Thoracic aorta (tissue), 2 donors: ENCODE measurements at regions not wholly inside any gene's neighbourhood (a gene's known extent, or its start where the extent isn't known, plus 50 kb on each side); places are given as distances from the start of the nearest gene placed in this dataset.

Experiments used
- ATAC-seq: fragments of 150-250 bp; one replicate; pipeline ENCODE4 v1.8.0; 2017; ENCODE audit warnings: low read depth; ENCODE audit not compliant: insufficient number of reproducible peaks, low FRiP score
- DNase-seq: peaks from one replicate; pipeline ENCODE4 v3.0.0-alpha.2; 2020; ENCODE audit warnings: low spot score
- H3K27ac ChIP-seq, 2 donors: fragments of 200-600 bp; sonication (generic); 1 replicate in 1 of 2; 2 replicates in 1 of 2; pipeline ENCODE4 v1.5.1; 2016; ENCODE audit warnings: mild to moderate bottlenecking in 2 of 2, moderate library complexity in 2 of 2
- H3K27me3 ChIP-seq: fragments of 200-600 bp; sonication (generic); replicated peaks from 2 replicates; pipeline ENCODE4 v1.6.0; 2016; ENCODE audit warnings: mild to moderate bottlenecking; ENCODE audit not compliant: insufficient read depth
- H3K36me3 ChIP-seq: fragments of 200-600 bp; sonication (generic); one replicate; pipeline ENCODE4 v1.5.1; 2016
- H3K4me1 ChIP-seq, 2 donors: fragments of 200-600 bp; sonication (generic); 1 replicate in 1 of 2; 2 replicates in 1 of 2; pipeline versions ENCODE4 v1.5.1 to v1.6.0; 2016; ENCODE audit warnings: low read depth in 2 of 2, mild to moderate bottlenecking in 1 of 2; ENCODE audit not compliant: control insufficient read depth in 1 of 2
- H3K4me3 ChIP-seq: fragments of 200-600 bp; sonication (generic); 2 replicates; pipeline ENCODE4 v1.5.1; 2016; ENCODE audit warnings: mild to moderate bottlenecking
- H3K9me3 ChIP-seq: fragments of 200-600 bp; sonication (generic); 2 replicates; pipeline ENCODE4 v1.5.1; 2016
- CTCF ChIP-seq: fragments of 200-600 bp; sonication (generic); IDR thresholded peaks from one replicate; pipeline ENCODE4 v1.5.1; 2019; ENCODE audit warnings: antibody characterized with exemption

- no peaks in the 10 kb centered on the region for H3K36me3 ChIP-seq
- H3K4me3 ChIP-seq, result no peak overlapping the region
- DNase-seq (no peak), ATAC-seq (no peak)
- H3K9me3 ChIP-seq, result no peaks in the 10 kb centered on the region
- no peak for TF ChIP-seq CTCF
- peak overlapping the region in 1 of 2 donors; percentile 92 for H3K27ac ChIP-seq
- H3K27me3 ChIP-seq, result no peaks in the 10 kb centered on the region
- H3K4me1 ChIP-seq, result peaks cover 24 to 55% of the 10 kb centered on the region in 2 donors
These were observed 104.5 kb upstream of the CARMIL1 start for GRCh38 chr6:25174678-25175077.

GRCh38 chr6:25175196-25175595, 104.0 kb upstream of the CARMIL1 start:
- no peak for TF ChIP-seq CTCF
- ATAC-seq, result no peak

GRCh38 chr6:25175681-25176080, 103.5 kb upstream of the CARMIL1 start:
- no peak for ATAC-seq
- Histone ChIP-seq H3K36me3 (no peaks in the 10 kb centered on the region), H3K9me3 (no peaks in the 10 kb centered on the region), H3K4me3 (no peak overlapping the region), H3K27me3 (no peaks in the 10 kb centered on the region), H3K27ac (no peak overlapping the region), H3K4me1 (peaks cover 16 to 55% of the 10 kb centered on the region in 2 donors)
- no peak for TF ChIP-seq CTCF
- DNase-seq, result no peak

More at GRCh38 chr6:25175196-25175595, 104.0 kb upstream of the CARMIL1 start:
- Histone ChIP-seq H3K36me3 (no peaks in the 10 kb centered on the region), H3K27ac (no peak overlapping the region), H3K9me3 (no peaks in the 10 kb centered on the region), H3K4me1 (peaks cover 18 to 55% of the 10 kb centered on the region in 2 donors), H3K27me3 (no peaks in the 10 kb centered on the region), H3K4me3 (no peak overlapping the region)
- no peak for DNase-seq

- Histone ChIP-seq H3K9me3 (no peaks in the 10 kb centered on the region), H3K27me3 (no peaks in the 10 kb centered on the region), H3K36me3 (no peaks in the 10 kb centered on the region), H3K4me3 (no peak overlapping the region), H3K4me1 (peaks cover 17 to 51% of the 10 kb centered on the region in 2 donors), H3K27ac (no peak overlapping the region)
- ATAC-seq, result no peak
- no peak for TF ChIP-seq CTCF
- DNase-seq, result no peak
These were observed 102.7 kb upstream of the CARMIL1 start for GRCh38 chr6:25176466-25176865.

- no peak for TF ChIP-seq CTCF
- Histone ChIP-seq H3K36me3 (no peaks in the 10 kb centered on the region), H3K4me3 (no peak overlapping the region), H3K27me3 (no peaks in the 10 kb centered on the region), H3K9me3 (no peaks in the 10 kb centered on the region), H3K27ac (no peak overlapping the region), H3K4me1 (peaks cover 19 to 56% of the 10 kb centered on the region in 2 donors)
- DNase-seq (no peak), ATAC-seq (no peak)
These were observed 101.6 kb upstream of the CARMIL1 start for GRCh38 chr6:25177500-25178028.
